GM21723 (cell line): ENCODE measurements at regions not wholly inside any gene's neighbourhood (a gene's known extent, or its start where the extent isn't known, plus 50 kb on each side); places are given as distances from the start of the nearest gene placed in this dataset.

Source experiments
- ATAC-seq: cut with Tn5 transposase; IDR thresholded peaks from one replicate; pipeline ENCODE4 v1.9.1; 2021; ENCODE audit warnings: mild to moderate bottlenecking, moderate library complexity; ENCODE audit not compliant: unreplicated experiment

DNA sequence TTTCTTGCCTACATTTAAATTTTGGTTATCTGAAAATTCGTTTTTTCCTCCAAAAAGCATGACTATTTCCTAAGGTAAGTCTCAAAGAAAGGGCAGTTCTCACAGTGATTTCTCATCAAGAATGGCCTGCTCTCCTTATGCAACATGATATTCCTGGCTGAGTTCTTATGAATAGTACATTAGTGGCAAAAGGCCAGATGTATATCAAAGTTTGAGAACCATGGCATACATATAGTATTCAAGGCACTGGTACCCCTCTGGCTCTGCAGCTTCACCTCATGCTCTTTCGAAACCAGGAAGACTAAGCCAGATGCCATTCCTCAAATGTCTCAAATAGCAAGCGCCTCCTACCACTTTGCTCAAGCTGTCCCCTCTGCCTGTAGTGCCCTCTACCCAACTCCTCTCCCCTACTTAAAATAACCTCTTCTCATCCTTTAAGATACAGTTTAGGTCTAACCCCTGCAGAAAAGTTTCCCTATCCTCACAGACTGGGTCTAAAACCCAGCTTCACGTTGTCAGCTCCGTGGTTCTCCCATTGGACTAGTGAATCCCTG is 280.3 kb downstream of the HACE1 start:
- no peak for ATAC-seq

DNA sequence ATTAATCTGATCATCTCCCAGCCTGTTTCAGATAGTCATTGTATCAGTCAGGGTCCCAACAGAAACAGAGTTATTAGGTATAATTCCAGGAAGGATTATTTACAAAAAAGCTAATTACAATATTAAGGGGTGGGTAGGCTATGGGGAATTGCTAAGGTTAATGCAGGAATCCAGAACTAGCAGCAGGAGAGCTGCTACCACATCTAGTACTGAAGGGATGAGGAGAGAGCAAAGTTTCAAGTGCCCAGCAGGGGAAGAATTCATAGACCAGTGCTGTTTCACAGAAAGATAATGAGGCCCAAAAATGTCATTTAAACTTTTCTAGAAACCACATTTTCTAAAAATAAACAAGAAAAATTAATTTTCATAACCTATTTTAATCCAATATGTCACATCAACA is 284.2 kb downstream of the HACE1 start:
- ATAC-seq, result no peak

- ATAC-seq, result no peak
Observed at GRCh38 chr6:104574135-104574750, 285.5 kb downstream of the HACE1 start.

- ATAC-seq, result no peak
Observed at GRCh38 chr6:104573350-104573749, 286.4 kb downstream of the HACE1 start.

DNA sequence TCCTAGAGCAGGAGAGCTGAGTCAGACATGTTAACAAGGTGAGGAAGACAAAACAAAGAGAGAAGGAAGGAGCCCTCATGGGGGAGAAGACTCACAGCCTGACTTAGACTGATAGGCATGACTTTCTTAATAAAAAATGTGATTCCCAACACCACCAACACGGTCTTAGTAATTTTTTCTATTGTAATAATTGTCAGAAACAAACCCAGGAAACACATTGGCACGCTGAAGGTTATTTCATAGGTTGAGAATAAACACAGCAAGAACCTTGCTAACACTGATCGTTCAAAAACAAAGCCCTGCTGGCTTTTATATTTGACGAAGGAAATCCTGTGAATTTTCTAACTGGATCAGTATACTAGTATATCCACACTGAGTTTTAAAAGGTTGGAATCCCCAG is 286.8 kb downstream of the HACE1 start:
- no peak for ATAC-seq

- no peak for ATAC-seq
Observed at GRCh38 chr6:104566411-104566810, 293.3 kb downstream of the HACE1 start.

DNA sequence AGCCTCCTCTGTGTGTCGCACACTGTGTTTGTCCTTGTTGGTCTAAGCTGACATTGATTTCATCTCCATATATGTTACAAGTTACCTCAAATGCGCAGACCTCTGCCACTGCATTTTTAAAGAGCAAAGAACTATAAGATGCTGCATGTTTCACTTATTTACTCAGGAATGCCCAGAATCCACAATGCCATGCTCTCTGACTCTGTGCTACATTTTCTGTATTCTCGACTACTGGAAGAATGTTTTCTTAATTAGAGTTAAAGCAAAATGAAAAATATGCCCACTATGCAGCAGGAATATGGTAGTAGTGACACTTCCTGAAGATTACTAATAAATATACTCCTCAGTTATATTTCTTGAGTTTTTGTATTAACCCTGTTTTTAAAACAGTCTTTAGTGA is 296.4 kb downstream of the HACE1 start:
- no peak for ATAC-seq

- no peak for ATAC-seq
Observed at GRCh38 chr6:104559435-104560202, 300.1 kb downstream of the HACE1 start.

GRCh38 chr6:104558746-104559145 is 301.0 kb downstream of the HACE1 start:
- no peak for ATAC-seq

GRCh38 chr6:104548297-104548696 is 311.4 kb downstream of the HACE1 start:
- ATAC-seq, result no peak

DNA sequence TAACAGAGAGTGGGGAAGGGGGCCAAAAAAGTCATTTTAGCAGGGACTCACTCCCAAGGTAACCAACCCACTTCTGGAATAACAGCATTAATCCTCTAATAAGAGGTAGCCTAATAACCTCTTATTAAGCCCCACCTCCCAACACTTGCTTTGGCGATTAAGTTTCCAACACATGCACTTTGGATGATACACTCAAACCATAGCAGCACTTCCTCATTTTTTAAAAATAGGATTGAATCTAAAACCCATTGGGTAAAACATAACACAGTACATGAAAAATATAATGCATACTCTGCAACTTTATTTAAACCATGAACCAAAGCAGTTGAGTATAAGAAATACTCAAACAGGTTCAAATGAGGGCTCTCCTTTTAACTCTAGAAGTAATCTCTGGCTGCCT is 318.3 kb downstream of the HACE1 start:
- ATAC-seq, result no peak

DNA sequence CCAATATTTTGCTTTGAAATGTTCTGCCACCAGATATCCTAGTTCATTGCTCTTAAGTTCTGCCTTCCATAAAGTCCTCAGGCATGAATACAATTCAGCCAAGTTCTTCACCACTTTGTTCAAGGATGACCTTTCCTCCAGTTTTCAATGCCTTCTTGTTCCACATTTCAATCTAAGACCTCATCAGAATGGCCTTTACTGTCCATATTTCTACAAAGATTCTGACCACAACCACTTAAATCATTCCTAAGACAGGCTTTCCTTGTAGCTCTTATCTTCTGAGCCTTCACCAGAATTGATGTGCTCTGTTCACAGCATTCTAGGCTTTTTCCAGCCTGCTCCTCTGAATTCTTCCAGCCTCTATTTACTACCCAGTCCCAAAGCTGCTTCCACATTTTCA is 319.0 kb downstream of the HACE1 start:
- no peak for ATAC-seq

DNA sequence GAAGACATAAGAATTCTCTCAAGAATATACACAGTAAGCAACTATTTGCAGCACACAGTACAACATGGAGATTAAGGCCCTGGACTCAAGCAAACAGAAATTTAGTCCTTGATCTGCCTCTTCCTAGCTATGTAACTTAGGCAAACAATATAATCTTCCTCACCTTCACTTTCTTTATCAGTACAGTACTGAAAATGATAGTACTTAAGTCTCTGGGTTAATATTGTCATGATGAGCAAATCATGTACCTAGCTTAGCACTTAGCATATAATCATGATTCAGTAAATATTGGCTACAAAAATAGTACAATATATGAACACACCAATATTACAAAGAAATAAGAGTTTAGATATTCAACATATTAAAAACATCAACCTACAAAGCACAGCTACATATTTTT is 320.5 kb downstream of the HACE1 start:
- ATAC-seq, result no peak

DNA sequence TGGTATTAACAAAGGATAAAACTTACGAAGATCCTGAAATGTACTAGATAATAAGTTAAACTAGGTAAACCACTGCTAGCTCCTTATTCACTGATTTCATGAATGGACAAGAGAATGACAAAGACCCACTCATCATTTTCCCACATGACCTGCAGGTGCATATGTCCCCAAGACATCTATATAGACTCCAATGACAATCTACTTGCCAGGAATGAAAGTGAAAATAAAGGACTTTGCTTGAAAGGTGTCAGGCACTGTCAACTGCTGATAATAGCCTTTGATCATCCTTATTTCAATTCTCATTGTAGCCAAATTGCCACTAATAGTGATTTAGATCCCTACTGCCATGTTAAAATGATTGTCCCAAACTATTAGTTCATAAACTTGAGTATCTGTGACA is 321.8 kb downstream of the HACE1 start:
- no peak for ATAC-seq

DNA sequence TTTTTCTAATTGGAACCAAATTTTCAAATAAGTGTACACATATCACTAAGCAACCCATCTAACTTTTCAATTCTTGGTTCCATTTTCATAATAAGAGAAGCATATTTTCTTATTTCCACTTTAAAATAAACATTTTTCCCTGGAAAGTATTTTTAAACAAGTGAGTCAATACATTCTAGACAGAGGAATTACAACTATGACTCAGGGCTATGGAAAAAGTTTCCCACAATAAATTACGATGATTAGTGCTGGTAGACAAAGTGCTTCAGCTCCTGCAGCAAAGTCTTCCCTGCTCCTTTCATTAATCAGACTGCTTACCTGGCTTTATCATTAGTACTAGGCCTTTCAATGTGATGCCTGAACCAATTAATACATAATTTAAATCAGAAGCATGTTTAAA is 322.5 kb downstream of the HACE1 start:
- ATAC-seq, result no peak

DNA sequence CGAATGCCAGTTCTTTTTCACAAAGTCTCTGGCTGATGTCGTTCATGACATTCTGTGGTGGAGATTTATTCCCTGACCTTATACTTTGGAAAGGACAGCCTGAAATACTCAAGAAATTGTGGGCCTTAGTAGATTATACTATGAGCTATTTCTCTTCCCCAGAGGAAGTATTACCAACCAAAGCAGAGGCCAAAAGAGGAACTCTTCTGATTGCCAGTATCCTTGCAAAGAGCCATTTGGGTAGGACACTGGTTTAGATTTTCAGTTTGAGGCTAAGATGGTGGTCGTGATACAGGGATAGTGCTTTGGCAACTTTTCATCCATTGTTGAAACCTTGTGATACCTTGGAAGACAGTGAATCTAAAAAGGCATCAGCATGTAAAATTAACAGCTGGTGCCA is 327.3 kb downstream of the HACE1 start:
- no peak for ATAC-seq

- ATAC-seq, result no peak
Observed at GRCh38 chr6:104531646-104532045, 328.1 kb downstream of the HACE1 start.

DNA sequence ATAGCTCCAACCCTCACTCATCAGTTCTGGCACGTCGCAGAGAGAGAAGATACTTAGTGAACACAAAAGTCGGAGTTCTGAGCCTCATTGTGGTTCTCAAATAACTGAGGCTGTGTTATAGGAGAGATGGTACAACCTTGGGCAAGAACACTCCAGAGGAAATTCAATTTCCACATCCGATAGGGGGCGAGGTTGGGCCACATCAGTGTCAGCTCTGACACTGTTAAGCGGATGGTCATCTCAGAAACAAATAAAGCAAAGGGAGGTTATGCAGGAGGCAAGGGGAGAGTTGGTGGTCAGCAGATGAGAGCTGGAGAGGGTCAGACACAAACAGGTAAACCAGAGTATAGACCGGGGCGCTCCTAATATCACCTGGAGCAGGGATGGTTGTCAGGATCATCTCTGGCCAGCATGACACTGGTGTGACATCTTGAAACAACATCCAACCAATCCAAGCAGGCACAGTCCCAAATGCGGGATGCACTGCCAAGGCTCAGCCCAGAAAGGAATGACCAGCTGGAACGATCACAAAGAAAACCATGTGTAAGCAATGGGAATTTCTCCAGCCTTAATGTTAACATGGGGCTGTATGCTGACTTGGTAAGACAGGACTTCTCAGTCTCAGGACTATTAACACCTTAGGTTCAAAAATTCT is 331.8 kb downstream of the HACE1 start:
- no peak for ATAC-seq

GRCh38 chr6:104527311-104527710 is 332.4 kb downstream of the HACE1 start:
- ATAC-seq, result no peak

DNA sequence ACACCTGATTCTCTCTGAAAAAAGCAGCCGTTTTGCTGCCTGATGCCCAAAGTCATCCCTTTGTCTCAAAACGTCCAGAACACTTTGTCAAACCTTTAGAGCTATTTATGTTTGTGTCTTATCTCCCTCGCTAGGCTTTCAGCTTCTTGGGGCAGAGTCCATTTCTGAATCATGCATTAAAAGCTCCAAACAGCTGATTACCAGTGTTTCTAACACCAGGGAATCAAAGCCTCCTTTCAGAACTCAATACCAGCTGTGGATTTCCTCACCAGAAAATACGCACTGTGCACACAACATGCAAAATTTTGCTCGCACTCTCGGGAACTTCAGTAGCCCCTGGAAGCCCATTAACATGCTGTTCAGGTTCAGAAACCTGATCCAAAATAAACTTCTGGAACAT is 333.3 kb downstream of the HACE1 start:
- ATAC-seq, result no peak

DNA sequence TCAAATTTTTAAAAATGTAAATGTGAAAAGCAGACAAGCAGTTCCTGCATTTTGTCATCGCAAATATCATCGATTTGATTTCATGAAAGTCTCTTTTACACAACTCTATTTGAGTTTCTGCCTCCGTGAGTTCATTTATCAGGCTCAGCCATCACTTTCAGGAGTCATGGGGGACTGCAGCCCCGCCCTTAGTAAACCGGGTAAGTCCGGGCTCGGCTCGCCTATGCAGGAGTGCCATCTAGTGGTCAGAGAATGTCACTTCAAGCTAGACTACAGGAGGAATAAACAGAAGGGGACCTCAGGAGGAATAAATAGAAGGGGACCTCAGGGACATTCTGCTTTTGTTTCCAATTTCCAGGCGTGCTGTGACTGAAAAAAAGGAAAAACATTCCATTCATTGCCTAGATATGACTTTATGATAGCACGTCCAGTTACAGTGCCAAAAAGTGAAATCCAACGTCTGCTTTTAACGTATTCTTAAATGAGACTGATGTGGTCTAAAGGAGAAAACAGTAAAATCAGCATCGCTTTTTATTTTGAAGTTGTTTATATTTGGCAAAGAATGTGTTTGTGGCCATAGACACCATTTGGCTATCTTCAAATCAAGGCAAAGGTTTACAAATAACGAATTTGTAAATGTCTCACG is 333.9 kb downstream of the HACE1 start:
- ATAC-seq, result peak; percentile 97
